ENCODE measurements at regions not wholly inside any gene's neighbourhood (a gene's known extent, or its start where the extent isn't known, plus 50 kb on each side); places are given as distances from the start of the nearest gene placed in this dataset.
"Not testable (repeated sequence)": the region's sequence is repeated elsewhere in the genome, so short reads cannot be mapped to it uniquely, and the experiment has no call there.

DNA sequence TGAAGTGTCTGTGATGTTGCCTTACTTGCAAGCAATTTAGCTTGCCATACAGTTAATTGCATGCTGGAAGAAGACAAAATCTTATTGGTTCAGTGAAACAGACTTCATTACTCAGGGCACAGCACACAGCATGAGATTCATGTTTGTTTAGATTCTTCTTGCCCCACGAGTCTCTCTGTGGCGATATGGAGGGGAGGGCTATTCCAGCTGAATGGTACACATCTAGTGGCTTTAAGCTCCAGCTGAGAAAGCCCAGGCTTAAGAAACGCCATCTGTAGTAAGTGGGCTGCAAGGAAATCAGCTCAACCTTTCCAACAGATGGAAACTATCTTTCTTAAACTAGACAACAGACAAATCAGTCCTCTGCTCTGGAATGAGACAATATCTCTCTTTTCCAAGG lies 1022.0 kb downstream of the NCAM2 start:
- DNase-seq = no peak

DNA sequence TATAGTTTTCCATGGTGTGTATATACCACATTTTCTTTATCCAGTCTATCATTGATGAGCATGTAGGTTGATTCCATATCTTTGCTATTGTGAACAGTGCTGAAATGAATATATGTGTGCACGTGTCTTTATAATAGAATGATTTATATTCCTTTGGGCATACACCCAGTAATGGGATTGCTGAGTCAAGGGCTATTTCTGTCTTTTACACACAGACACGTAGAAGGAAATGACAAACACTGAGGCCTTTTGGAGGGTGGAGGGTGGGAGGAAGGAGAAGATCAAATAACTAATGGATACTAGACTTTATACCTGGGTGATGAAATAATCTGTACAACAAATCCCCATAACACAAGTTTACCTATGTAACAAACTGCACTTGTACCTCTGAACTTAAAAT lies 1025.7 kb downstream of the NCAM2 start:
- DNase-seq = not testable (repeated sequence)

DNA sequence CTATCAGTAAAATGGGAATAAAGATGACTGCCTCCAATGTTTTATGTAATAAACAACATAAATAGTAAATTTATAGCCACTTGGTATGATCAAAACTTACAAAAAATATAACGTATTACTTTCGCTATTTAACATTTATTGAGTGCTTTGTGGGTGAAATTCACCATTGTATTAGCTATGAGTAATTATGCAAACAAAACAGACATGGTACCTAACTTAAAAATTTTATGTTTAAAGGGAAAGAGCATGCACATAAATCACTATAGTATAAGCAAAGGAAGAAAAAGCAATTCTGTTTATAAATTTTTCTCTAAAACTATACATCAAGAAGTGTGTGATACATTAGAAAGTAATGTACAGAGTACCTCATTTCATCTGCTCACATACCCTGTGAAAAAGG lies 1046.2 kb downstream of the NCAM2 start:
- DNase-seq = no peak

DNA sequence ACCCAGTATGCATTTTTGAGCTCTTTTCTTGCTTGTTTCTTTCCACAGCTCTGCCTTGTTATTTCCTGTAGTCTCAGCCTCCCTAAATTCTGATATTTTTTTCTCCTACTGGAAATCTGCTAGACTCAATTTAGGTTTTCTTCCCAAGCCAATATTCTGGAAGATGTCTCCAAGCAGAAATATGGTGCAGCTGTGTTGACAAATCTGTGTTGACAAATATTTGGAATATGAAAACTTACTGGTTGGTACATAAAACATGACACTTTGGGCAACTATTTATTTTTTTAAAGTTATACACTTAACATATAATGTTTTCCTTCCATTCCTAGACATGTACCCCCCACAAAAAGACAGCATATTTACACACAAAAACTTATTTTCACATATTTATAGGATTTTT lies 1048.4 kb downstream of the NCAM2 start:
- no peak for DNase-seq

DNA sequence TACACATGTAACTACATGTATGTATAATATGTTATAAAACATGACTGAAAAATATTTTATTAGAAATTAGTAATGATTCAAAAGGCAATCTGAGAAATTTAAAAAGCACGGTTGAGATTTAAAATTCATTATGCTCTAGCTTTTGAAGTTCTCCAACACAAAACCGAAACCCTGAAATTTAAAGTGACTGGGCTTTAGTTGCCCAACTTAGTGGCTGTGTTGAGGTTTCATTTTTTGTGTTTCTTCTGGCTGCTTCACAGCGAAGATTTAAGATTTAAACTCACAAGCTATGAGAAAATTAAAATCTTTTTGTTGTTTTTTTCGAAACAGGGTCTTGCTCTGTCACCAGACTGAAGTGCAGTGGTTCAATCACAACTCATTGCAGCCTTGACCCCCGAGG lies 1058.7 kb downstream of the NCAM2 start:
- no peak for DNase-seq

DNA sequence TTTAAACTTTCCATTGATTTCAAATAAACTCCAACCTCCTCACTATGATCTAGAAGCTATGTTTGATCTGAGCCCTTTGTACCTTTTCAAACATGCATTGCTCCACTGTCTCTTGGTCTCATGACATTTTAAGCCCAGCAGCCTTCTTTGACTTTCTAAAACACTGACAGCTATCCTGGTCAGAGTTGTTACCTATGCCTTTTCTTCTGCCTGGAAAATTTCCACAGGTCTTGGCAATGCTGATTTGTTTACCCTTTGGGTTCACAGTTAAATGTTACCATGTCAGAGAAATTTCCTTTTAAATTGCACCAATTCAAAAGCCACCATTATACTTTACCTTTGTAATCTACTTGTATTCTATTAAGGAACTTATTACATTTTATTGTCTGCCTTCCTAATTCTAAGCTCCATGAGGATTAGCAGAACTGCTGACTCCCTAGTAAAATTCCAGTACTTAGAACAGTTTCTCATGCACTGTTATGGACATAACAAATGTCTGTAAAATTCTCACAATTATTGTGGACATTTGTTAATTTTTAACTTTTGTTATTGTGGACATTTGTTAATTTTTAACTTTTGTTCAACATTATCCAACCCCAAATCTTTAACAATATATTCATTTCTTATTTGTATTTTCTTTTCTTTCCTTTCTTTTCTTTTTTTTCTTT lies 1064.4 kb downstream of the NCAM2 start:
- DNase-seq = no peak

DNA sequence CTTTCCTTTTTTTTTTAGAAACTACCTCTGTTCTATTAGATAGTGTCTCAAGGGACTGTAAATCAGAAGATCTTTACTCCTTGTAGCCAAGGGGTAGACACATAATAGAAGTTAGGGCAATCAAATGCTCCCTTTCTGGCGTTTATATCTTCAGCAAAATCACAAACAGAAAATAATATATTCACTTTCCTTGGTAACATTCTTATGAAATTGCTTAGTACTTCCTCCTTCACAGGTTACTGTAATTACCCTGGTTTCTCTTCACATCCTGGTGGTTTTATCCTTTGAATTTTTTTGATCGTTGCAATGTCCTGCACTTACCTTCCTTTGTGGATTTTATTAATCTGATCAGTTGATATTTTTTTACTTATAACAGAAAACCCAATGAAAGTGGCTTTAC lies 1064.9 kb downstream of the NCAM2 start:
- no peak for DNase-seq

DNA sequence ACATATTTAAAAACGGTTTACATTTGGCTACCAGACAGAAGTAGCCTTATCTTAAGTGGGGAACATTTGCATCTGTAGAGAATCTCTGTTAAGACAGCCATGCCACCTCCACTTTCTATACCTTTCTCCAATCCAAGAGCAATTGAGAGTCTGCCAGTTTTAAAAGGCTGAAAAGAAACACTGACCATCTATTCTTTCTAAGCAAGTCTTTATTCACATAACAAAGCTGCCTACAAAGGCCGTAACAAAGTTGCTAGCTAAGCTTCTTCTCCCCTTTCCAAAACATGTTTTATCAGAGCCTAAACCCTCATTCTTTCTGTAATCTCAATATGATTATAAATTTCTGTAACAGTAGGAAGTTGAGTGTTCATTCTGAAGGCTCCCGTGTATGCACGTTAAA lies 1078.3 kb downstream of the NCAM2 start:
- no peak for DNase-seq

DNA sequence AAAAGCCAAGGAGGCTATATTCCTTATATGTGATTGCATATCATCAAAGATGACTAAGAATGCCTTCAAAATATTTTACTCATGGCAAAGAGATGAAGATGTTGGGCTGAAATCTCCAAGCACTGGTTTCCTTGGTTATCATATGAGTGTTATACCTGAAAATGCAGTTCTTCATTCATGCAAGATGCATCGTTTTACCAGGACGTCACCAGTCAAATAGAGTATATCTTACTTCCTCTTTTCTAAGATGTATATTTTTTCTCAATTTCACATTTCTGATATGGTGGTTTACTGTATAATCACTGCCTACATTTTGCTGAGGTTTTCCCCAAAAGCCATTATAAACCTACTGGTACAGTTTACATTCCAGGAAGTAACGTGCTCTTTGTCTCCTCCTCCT lies 1085.7 kb downstream of the NCAM2 start:
- DNase-seq = no peak

DNA sequence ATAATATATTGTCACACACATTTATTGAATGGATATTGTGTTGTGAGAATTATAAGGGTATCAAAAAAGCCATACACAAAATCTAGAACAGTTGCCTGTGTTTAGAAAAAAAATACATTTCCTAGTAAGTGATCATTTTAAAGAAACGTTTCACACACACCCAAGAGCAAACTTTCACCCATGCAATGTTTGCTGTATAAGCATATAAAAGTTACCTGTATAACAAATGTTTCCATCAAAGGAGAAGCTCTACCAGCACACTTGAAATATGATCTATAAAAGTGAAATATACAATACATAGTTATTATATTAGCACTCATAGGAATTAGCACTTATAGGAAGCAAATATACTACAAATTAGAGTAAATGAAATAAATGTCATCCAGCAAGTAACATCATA lies 1098.1 kb downstream of the NCAM2 start:
- no peak for DNase-seq

DNA sequence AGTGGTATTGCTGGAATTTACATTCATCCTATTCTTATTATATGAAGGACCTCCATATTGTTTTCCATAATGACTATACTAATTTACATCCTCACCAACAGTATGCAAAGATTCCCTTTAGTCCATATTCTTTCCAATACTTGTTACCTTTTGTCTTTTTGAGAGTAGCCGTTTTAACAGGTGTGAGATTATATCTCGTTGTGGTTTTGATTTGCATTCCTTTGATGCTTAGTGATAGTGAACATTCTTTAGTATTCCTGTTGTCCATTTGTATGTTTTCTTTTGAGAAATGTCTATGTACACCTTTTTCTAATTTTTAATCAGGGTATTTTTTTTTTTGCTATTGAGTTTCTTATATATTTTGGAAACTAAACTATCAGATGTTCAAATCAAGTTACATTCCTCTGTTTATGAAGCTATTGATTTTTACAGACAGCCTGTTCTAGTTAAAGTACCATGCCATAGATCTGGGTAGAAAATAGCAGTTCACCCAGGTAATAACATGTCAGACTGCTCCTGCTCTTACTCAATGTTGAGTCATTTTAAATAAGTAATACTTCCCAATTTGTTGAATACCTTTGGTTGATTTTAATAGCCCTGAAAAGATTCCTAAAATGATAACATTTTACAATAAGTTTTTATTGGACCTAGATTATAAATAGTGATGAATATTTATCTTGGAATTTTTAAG lies 1108.7 kb downstream of the NCAM2 start:
- no peak for DNase-seq

DNA sequence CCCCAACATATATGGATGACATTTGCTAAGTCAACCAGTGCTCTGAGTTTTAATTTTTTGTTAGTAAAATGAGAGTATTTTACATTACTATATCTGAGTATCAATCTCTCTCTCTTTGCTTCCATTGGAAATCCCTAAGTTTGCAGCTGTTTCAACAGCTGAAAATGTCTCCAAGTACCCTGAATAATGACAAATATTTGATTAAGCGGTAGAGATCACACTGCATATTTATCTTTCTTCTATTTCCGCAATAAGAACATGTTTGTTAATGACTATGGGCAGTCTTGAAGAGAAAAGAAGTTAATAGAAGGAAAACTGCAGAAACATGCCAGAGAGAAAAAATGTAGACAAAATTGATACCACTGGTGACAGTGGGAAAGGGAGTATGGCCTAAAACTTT lies 1117.5 kb downstream of the NCAM2 start:
- no peak for DNase-seq

DNA sequence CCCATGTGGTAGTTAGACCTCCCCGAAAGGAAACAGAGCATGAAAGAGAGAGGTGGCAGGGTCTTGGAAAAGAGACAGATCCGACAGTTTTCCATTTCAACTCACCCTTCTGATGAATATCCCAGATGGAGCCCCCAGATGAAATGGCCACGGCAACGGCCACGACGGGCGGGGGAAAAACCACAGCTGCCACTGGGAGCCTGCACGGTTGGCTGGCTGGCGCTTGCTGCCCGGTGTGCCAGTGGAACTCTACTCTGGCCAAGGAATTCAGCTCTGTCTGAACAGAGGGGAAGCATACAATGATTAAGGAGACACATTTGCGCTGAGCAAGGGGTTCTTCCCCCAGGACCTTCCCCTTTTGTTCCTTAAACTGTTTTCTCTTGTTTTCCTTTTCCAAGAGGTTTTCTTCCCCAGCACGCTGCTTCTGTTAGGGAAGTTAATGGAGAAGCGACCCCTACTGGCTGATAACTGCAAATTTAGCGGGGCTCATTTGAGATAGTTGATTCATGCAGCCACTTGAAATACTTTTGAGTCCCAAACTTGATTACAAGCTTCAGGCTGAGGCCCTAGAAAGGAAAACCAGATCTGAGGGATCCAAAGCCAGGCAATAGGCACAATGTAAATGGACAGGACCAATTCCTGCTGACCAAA lies 1122.5 kb downstream of the NCAM2 start:
- no peak for DNase-seq

DNA sequence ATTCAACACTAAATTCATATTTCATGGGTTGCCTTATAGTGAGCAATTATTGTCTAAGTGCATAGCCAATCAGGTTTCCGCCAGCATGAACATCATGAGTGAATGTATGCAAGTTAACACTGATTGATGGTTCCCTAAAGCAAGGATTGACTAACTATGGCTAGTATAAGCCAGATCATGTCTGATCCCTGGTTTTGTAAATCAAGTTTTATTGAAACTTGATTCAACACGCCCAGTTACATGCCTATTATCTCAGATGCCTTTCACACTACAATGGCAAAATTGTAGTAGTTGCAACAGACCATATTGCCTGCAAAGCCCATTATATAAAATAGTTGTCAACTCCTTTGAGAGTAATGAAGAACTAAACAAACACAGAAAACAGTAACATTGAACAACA lies 1127.4 kb downstream of the NCAM2 start:
- no peak for DNase-seq

DNA sequence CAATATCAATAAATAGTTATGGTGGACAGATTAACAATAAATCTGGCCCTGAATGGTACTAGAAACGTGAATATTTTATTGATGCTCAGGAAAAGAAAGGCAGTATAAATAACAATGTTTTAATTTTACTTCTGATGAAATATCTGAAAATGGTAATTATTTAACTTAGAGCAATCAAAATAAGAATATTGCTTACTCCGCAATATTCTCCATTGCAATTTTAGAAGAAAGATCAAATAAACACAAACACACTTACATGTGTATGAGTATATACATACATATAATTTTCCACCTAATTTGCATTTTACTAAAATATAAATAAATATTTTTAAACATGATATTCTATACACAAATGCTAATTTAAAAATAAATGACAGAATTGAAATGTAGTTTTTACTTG lies 1130.5 kb downstream of the NCAM2 start:
- no peak for DNase-seq

DNA sequence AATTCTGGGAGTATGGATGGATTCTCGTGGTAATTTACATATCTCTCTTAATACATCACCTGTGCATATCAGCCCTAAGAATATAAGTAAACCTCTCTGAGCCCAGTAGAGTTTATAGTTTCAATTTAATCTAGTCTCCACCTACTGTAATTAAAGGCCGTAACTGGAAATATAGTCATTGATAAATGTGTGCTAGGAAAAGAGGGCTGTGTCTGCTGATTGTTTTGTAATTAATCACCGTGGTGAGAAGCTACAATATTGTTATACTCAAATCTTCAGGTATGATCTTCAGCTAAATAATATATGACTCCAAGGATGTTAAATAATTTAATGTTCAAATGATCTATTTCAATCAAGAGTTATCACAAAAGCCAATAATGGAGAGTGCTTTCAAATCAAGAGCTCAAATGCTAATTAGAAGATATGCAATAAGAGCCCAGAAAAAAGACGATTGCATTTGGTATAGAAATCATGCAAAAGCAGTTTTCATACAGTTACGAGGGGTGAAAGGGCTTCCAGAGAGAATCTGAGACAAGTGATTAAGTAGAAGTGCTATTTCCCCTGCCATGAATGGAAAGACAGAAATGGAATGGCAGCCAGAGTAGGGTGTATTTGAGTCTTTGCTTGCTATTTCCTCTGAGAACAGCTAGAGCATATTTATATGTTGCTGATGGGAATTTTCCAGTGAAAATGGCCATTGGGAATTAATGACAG lies 1134.3 kb downstream of the NCAM2 start:
- no peak for DNase-seq

DNA sequence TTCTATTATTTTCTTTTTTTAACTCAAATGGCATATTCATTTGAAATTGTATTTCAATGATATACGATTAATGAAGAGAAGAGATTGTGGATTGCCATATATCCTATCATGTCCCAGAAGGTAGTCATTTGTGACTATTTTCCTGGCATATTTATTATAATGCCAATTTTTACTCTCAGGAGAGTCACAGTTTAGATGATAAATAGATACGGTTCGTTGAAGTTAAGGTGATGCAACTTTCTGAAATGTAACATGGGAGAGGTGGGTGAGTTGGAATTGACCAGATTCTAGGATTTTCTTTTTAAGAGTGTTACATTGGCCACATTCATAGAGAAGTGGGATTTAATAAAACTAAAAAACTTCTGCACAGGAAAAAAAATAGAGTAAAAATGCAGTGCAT lies 1138.5 kb downstream of the NCAM2 start:
- no peak for DNase-seq

DNA sequence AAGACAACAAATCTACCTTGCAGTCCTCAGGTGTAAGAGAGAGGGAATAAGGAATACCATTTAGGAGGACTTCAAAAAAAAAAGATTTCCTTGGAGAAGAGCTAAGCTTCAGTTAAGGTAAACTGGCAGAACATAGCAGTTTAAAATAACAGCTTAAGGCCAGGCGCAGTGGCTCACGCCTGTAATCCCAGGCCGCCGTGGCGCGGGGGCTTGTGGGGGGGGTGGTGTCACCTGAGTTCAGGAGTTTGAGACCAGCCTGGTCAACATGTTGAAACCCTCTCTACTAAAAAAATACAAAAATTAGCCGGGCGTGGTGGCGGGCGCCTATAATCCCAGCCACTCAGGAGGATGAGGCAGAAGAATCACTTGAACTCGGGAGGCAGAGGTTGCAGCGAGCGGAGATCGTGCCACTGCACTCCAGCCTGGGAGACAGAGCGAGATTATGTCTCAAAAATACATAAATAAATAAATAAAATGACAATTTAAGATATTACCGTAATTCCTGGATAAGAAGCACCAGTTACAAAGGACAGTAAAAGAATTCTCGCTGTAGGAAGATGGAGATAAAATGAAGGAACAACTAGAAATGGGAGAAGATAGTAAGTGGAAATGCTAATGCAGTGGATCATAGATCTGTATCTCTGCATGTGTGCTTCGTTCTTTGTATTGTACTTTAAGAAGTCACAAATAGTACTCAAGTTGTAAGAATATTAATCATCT lies 1140.2 kb downstream of the NCAM2 start:
- DNase-seq = no peak

DNA sequence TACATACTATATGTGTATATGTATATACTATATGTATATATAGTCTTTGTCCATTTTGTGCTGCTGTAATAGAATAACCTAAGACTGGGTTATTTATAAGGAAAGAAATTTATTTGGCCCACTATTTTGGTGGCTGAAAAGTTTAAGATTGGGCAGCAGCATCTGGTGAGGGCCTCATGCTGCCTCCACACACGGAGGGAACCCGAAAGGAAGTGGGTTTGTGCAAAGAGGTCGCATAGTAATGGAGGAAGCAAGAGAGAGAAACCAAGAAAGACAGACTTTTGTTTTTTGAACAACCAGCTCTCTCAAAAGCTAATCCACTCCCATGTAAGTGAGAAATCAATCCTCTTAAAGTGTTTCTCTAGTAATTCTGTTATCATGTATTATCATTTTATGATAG lies 1147.3 kb downstream of the NCAM2 start:
- DNase-seq = no peak

DNA sequence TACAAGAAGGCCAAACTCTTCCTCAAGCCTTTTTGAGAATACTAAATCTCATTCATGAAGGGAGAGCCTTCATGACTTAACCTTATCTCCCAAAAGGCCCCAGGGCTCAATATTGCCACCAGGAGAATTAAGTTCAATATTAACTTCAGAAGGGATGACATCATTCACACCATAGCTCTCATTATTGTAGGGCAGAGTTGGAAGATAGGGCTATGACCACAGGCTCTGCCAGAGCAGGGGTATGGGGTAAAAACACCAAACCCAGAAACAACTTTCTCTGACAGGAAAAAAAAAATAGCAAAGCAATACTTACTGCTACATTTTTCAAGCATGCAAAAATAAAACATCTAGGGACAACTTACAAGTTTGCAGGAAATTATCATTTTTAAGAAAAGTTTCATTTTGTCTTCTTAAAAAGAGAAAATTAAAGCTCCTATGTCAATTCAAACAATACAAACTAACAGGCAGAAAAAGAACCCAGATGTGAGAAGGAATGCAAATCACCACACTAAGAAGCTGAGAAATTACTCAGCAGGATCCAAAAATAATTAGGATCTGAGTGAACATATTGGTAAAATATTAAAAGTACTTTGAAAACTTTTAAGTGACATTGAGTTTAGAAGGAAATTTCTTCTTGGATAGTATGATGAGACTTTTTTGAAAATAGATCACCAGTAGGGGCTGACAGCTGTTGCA lies 1156.5 kb downstream of the NCAM2 start:
- no peak for DNase-seq

DNA sequence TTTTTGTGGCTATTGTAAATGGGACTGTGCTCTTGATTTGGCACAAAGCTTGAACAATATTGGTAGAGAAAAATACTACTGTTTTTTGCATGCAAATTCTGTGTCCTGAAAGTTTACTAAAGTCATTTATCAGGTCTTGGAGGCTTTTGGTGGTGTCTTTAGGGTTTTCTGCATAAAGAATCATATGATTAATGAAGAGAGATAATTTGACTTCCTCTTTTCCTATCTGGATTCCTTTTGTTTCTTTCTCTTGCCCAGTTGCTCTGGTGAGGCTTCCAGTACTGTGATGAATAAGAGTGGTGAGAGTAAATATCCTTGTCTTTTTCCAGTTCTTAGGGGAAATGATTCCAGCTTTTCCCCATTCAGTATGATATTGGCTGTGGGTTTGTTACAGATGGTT lies 1166.7 kb downstream of the NCAM2 start:
- no peak for DNase-seq

DNA sequence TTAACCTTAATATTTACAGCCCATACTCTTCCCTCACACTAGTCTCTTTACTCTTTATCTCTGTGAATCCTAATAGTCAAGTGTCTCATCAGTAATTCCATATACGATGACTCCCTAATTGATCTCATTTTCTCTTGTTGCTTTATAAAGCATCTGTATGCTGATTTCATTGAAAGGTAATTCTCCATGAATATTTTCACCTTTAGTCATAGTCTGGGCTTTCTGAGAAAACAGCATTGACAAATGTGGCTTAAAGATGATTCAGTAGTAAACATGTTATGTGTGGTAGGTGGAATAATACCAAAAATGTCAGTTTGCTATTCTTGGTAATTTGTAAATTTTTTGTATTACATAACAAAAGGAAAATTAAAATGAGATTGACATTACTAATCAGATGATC lies 1176.5 kb downstream of the NCAM2 start:
- DNase-seq = no peak

DNA sequence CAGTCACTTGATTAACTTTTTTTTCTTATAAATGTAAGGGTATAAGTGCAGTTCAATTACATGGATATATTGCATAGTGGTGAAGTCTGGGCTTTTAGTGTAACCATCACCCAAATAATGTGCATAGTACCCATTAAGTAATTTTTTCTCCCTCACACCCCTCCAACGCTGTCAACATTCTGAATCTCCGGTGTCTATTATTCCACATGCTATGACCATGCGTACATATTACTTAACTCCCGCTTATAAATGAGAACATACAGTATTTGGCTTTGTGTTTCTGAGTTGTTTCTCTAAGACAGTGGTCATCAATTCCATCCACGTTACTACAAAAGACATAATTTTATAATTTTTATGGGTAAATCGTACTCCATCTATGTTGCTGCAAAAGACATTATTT lies 1191.1 kb downstream of the NCAM2 start:
- DNase-seq = no peak

Data from CD4-positive, alpha-beta T cell treated with Interleukin-4 for 1 hour (primary cell).